ENCODE measurements at regions not wholly inside any gene's neighbourhood (a gene's known extent, or its start where the extent isn't known, plus 50 kb on each side); places are given as distances from the start of the nearest gene placed in this dataset.

- no peak for DNase-seq (ENCODE audit: low read depth)
- no peak overlapping the region for H3K4me3 ChIP-seq (ENCODE audit: control insufficient read depth, low read depth, low read length)
- TF ChIP-seq CTCF (conservative IDR thresholded peaks at IDR 0.05; ENCODE audit: control insufficient read depth, insufficient read depth, low read depth, low read length): no peak
Observed at GRCh38 chr2:60603533-60604190, 50.2 kb upstream of the BCL11A start.

- TF ChIP-seq CTCF (conservative IDR thresholded peaks at IDR 0.05; ENCODE audit: control insufficient read depth, insufficient read depth, low read depth, low read length): no peak
- H3K4me3 ChIP-seq (ENCODE audit: control insufficient read depth, low read depth, low read length): no peak overlapping the region
- no peak for DNase-seq (ENCODE audit: low read depth)
Observed at GRCh38 chr2:60604486-60605064, 51.1 kb upstream of the BCL11A start.

GRCh38 chr2:60605866-60606265 is 52.4 kb upstream of the BCL11A start:
- no peak for TF ChIP-seq CTCF (conservative IDR thresholded peaks at IDR 0.05; ENCODE audit: control insufficient read depth, insufficient read depth, low read depth, low read length)
- DNase-seq (ENCODE audit: low read depth): no peak
- H3K4me3 ChIP-seq (ENCODE audit: control insufficient read depth, low read depth, low read length): no peak overlapping the region

- no peak for TF ChIP-seq CTCF (conservative IDR thresholded peaks at IDR 0.05; ENCODE audit: control insufficient read depth, insufficient read depth, low read depth, low read length)
Observed at GRCh38 chr2:60608679-60609078, 55.2 kb upstream of the BCL11A start.

GRCh38 chr2:60612033-60612432 is 58.6 kb upstream of the BCL11A start:
- H3K4me3 ChIP-seq (ENCODE audit: control insufficient read depth, low read depth, low read length): no peak overlapping the region
- no peak for TF ChIP-seq CTCF (conservative IDR thresholded peaks at IDR 0.05; ENCODE audit: control insufficient read depth, insufficient read depth, low read depth, low read length)
- no peak for DNase-seq (ENCODE audit: low read depth)

More at GRCh38 chr2:60608679-60609078, 55.2 kb upstream of the BCL11A start:
- no peak for DNase-seq (ENCODE audit: low read depth)
- no peak overlapping the region for H3K4me3 ChIP-seq (ENCODE audit: control insufficient read depth, low read depth, low read length)

- H3K4me3 ChIP-seq (ENCODE audit: control insufficient read depth, low read depth, low read length): no peak overlapping the region
- DNase-seq (ENCODE audit: low read depth): no peak
- no peak for TF ChIP-seq CTCF (conservative IDR thresholded peaks at IDR 0.05; ENCODE audit: control insufficient read depth, insufficient read depth, low read depth, low read length)
Observed at GRCh38 chr2:60614319-60614718, 60.9 kb upstream of the BCL11A start.
